ENCODE measurements at regions not wholly inside any gene's neighbourhood (a gene's known extent, or its start where the extent isn't known, plus 50 kb on each side); places are given as distances from the start of the nearest gene placed in this dataset.

DNA sequence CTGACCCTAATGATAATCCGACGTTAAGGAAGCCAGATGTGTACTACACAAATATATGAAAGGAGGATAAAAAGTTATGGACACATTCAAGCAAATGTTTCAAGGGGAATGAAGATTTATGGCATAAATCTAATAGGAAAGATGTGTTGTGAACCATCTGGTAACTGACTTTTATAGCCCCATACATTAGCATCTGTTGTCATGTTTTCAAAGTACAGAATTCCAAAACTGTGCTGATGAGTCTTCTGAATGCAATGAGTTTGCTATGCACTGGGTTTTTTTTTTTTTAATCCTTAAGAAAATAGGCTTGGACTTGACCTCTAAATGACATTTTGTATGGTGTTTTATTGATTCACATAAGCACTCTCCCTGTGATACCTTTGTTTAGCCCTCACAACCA is 158.5 kb upstream of the ESRRG start:
- Histone ChIP-seq H3K9me3 (ENCODE audit: control insufficient read depth, insufficient read depth, low read length) (no peaks in the 10 kb centered on the region), H3K4me1 (ENCODE audit: insufficient read depth, low read length) (0 out of 2 replicates have a peak, but pooled peaks cover 7% of the 10 kb centered on the region), H3K36me3 (ENCODE audit: insufficient read depth, low read length) (no peaks in the 10 kb centered on the region), H3K9ac (ENCODE audit: low read depth, low read length) (no peak overlapping the region)

GRCh38 chr1:216866714-216867113 is 143.5 kb upstream of the ESRRG start:
- no peaks in the 10 kb centered on the region for H3K4me1 ChIP-seq (ENCODE audit: insufficient read depth, low read length)
- no peak overlapping the region for H3K9ac ChIP-seq (ENCODE audit: low read depth, low read length)
- no peaks in the 10 kb centered on the region for H3K36me3 ChIP-seq (ENCODE audit: insufficient read depth, low read length)
- no peaks in the 10 kb centered on the region for H3K9me3 ChIP-seq (ENCODE audit: control insufficient read depth, insufficient read depth, low read length)

- Histone ChIP-seq H3K9me3 (ENCODE audit: control insufficient read depth, insufficient read depth, low read length) (no peaks in the 10 kb centered on the region), H3K9ac (ENCODE audit: low read depth, low read length) (no peak overlapping the region), H3K4me1 (ENCODE audit: insufficient read depth, low read length) (no peaks in the 10 kb centered on the region; the same call in 1 of the 2 replicates), H3K36me3 (ENCODE audit: insufficient read depth, low read length) (no peaks in the 10 kb centered on the region)
These were observed 132.6 kb upstream of the ESRRG start for GRCh38 chr1:216855810-216856209.

- Histone ChIP-seq H3K36me3 (ENCODE audit: insufficient read depth, low read length) (no peaks in the 10 kb centered on the region), H3K9ac (ENCODE audit: low read depth, low read length) (no peak overlapping the region), H3K4me1 (ENCODE audit: insufficient read depth, low read length) (no peaks in the 10 kb centered on the region; the same call in 1 of the 2 replicates), H3K9me3 (ENCODE audit: control insufficient read depth, insufficient read depth, low read length) (no peaks in the 10 kb centered on the region)
These were observed 131.7 kb upstream of the ESRRG start for GRCh38 chr1:216854836-216855484.

- H3K9me3 ChIP-seq (ENCODE audit: control insufficient read depth, insufficient read depth, low read length): no peaks in the 10 kb centered on the region
- H3K36me3 ChIP-seq (ENCODE audit: insufficient read depth, low read length): no peaks in the 10 kb centered on the region
- no peak overlapping the region for H3K9ac ChIP-seq (ENCODE audit: low read depth, low read length)
- no peaks in the 10 kb centered on the region; the same call in 1 of the 2 replicates for H3K4me1 ChIP-seq (ENCODE audit: insufficient read depth, low read length)
These were observed 127.8 kb upstream of the ESRRG start for GRCh38 chr1:216851073-216851472.

GRCh38 chr1:216849146-216849545 is 125.9 kb upstream of the ESRRG start:
- Histone ChIP-seq H3K36me3 (ENCODE audit: insufficient read depth, low read length) (no peaks in the 10 kb centered on the region), H3K4me1 (ENCODE audit: insufficient read depth, low read length) (no peaks in the 10 kb centered on the region), H3K9ac (ENCODE audit: low read depth, low read length) (no peak overlapping the region), H3K9me3 (ENCODE audit: control insufficient read depth, insufficient read depth, low read length) (no peaks in the 10 kb centered on the region)

DNA sequence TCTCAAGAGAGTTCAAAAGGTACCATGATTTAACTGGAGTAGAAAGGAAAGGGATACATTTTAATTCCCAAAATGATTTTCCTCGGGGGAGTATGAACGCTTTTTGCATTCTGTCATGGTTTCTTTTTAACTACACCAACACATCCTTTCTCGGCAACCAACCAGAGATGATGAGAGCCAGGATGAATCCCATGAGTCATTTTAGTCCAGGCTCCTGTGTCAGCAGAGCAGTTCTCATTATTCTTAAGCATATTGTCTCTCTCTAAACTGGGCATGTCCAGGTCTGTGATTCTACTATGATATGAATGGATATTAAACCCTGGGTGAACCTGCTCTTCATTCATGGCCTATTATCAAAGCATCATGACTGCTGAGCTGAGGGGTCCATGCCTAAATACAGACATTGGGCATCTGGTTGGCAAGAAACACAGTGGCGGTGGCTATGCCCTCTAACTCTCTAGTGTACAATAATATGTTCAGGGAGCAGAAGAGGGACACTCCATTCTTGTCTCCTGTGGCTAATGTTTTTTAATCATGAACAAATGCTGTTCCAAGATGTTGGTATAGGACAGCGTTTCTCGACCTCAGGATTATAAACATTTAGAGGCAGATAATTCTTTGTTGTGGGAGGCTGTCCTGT is 124.3 kb upstream of the ESRRG start:
- Histone ChIP-seq H3K9me3 (ENCODE audit: control insufficient read depth, insufficient read depth, low read length) (no peaks in the 10 kb centered on the region), H3K36me3 (ENCODE audit: insufficient read depth, low read length) (no peaks in the 10 kb centered on the region), H3K9ac (ENCODE audit: low read depth, low read length) (no peak overlapping the region), H3K4me1 (ENCODE audit: insufficient read depth, low read length) (no peaks in the 10 kb centered on the region)

GRCh38 chr1:216846339-216846738 is 123.1 kb upstream of the ESRRG start:
- Histone ChIP-seq H3K9me3 (ENCODE audit: control insufficient read depth, insufficient read depth, low read length) (no peaks in the 10 kb centered on the region), H3K9ac (ENCODE audit: low read depth, low read length) (no peak overlapping the region), H3K36me3 (ENCODE audit: insufficient read depth, low read length) (no peaks in the 10 kb centered on the region), H3K4me1 (ENCODE audit: insufficient read depth, low read length) (no peaks in the 10 kb centered on the region)

GRCh38 chr1:216843409-216843808 is 120.2 kb upstream of the ESRRG start:
- Histone ChIP-seq H3K36me3 (ENCODE audit: insufficient read depth, low read length) (no peaks in the 10 kb centered on the region), H3K9me3 (ENCODE audit: control insufficient read depth, insufficient read depth, low read length) (no peaks in the 10 kb centered on the region), H3K9ac (ENCODE audit: low read depth, low read length) (no peak overlapping the region), H3K4me1 (ENCODE audit: insufficient read depth, low read length) (no peaks in the 10 kb centered on the region)

DNA sequence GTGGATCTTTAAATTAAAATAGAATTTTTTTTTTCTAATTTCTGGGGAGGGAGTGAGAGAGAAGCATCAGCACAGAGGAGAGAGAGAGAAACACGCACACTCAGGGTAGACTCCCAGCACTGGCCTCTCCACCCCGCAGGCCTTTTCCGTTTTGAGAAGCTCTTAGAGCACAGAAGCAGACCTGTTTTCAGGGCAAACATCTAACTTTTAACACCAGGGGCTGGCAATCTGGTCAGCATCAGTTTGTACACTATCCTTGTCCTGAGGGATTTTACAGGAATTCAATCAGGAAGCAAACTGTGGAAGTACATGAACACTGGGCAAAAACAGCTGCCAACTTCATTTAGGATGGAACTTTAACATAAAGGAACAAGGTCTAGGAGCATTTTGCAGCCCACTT is 117.9 kb upstream of the ESRRG start:
- no peak overlapping the region for H3K9ac ChIP-seq (ENCODE audit: low read depth, low read length)
- H3K36me3 ChIP-seq (ENCODE audit: insufficient read depth, low read length): no peaks in the 10 kb centered on the region
- no peaks in the 10 kb centered on the region for H3K9me3 ChIP-seq (ENCODE audit: control insufficient read depth, insufficient read depth, low read length)
- H3K4me1 ChIP-seq (ENCODE audit: insufficient read depth, low read length): no peaks in the 10 kb centered on the region

DNA sequence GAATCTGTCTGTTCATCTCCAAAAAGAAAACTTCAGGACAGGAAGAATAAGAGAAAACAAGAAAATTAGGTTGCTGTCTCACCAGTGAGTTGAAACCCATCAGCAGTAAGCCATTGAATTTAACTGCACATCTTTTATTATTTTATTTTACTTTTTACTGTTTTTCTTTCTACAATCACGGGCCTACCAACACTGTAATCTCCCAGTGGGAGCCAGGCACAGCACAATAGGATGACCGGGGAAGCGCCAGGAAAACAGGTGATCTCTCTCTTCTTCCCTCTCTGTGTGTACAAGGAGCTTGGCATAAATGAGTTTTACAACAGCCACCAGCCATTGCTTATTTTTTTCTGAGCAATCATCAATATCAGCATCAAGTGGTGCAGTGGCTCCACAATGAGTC is 113.1 kb upstream of the ESRRG start:
- Histone ChIP-seq H3K9me3 (ENCODE audit: control insufficient read depth, insufficient read depth, low read length) (no peaks in the 10 kb centered on the region), H3K9ac (ENCODE audit: low read depth, low read length) (no peak overlapping the region), H3K4me1 (ENCODE audit: insufficient read depth, low read length) (peaks cover 2% of the 10 kb centered on the region; the same call in 1 of the 2 replicates), H3K36me3 (ENCODE audit: insufficient read depth, low read length) (no peaks in the 10 kb centered on the region)

GRCh38 chr1:216833509-216833908 is 110.3 kb upstream of the ESRRG start:
- Histone ChIP-seq H3K9ac (ENCODE audit: low read depth, low read length) (no peak overlapping the region), H3K4me1 (ENCODE audit: insufficient read depth, low read length) (peaks cover 9% of the 10 kb centered on the region; the same call in 1 of the 2 replicates), H3K36me3 (ENCODE audit: insufficient read depth, low read length) (no peaks in the 10 kb centered on the region), H3K9me3 (ENCODE audit: control insufficient read depth, insufficient read depth, low read length) (no peaks in the 10 kb centered on the region)

GRCh38 chr1:216832192-216832591 is 109.0 kb upstream of the ESRRG start:
- Histone ChIP-seq H3K9ac (ENCODE audit: low read depth, low read length) (no peak overlapping the region), H3K36me3 (ENCODE audit: insufficient read depth, low read length) (no peaks in the 10 kb centered on the region), H3K9me3 (ENCODE audit: control insufficient read depth, insufficient read depth, low read length) (no peaks in the 10 kb centered on the region), H3K4me1 (ENCODE audit: insufficient read depth, low read length) (peaks cover 9% of the 10 kb centered on the region; the same call in 1 of the 2 replicates)

DNA sequence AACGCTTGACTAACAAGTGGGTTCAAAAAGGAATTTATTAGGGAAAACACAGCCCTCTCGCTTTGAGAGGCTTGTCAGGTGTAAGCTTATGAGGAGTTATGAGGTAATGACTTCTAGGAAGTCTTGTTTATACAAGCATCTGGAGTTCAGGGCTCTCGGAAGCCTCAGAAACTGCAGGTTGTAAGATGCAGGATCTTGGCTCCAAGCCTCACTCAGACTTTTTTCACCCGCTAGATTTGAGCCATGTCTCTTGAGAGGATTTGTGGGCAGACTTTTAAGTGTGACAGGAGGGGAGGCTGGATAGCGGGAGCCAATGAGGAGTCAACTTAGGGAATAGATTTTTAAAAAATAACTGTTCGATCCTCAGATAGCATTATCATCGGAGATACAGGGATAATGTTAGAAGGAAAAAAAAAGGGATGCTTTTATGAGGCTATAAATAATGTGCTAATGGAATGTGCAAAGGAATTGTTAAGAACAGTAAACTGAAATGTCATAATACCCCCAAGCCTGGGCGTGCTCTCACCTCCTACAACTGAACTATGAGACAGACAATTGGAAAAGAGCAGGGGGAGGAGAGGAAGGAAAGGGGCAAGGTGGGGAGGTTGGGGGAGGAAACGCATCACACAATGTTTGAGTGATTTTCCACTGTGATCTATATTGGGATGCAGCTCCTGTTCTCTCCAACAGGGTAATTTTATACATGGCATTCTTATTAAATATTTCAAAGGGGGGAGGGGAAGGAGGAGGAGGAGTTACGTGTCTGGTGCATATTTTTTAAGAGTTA is 107.4 kb upstream of the ESRRG start:
- Histone ChIP-seq H3K4me1 (ENCODE audit: insufficient read depth, low read length) (peaks cover 9% of the 10 kb centered on the region; the same call in 1 of the 2 replicates), H3K36me3 (ENCODE audit: insufficient read depth, low read length) (no peaks in the 10 kb centered on the region), H3K9me3 (ENCODE audit: control insufficient read depth, insufficient read depth, low read length) (no peaks in the 10 kb centered on the region), H3K9ac (ENCODE audit: low read depth, low read length) (no peak overlapping the region)

DNA sequence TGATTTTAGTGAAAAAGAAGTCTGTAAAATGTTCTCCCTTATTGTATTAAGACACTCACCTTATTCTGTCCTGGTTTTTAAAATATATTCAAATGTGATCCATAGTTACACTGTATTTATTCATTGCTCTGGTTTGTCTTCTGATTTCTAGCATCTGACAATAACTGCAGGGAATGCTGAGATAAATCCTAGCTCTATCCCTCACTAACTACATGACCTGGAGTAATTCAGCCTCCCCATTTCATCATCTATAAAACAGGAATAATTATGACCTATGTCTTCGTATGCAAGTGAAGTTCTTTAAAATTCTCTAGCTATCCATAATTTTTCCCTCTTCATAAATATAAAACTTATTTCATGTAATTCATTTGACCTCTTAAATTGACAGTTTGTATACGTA is 104.0 kb upstream of the ESRRG start:
- H3K9ac ChIP-seq (ENCODE audit: low read depth, low read length): no peak overlapping the region
- H3K9me3 ChIP-seq (ENCODE audit: control insufficient read depth, insufficient read depth, low read length): no peaks in the 10 kb centered on the region
- peaks cover 19% of the 10 kb centered on the region for H3K4me1 ChIP-seq (ENCODE audit: insufficient read depth, low read length)
- no peaks in the 10 kb centered on the region for H3K36me3 ChIP-seq (ENCODE audit: insufficient read depth, low read length)

All from ES-I3 (cell line).